Activated CD4-positive, alpha-beta memory T cell treated with anti-CD3 and anti-CD28 coated beads for 36 hours (primary cell): ENCODE measurements at regions not wholly inside any gene's neighbourhood (a gene's known extent, or its start where the extent isn't known, plus 50 kb on each side); places are given as distances from the start of the nearest gene placed in this dataset.
"Not testable (repeated sequence)": the region's sequence is repeated elsewhere in the genome, so short reads cannot be mapped to it uniquely, and the experiment has no call there.

Source experiments
- CTCF ChIA-PET: fragments of 350-600 bp; sonication (Branson Sonifier 250); formaldehyde crosslinking; loops from one replicate; lab custom pipeline; 2021; ENCODE audit warnings: antibody characterized with exemption, inconsistent platforms; lab: Charles Lee
- POLR2A ChIA-PET: fragments of 350-600 bp; sonication (Branson Sonifier 250); formaldehyde crosslinking; loops from one replicate; lab custom pipeline; 2021; ENCODE audit warnings: antibody characterized with exemption; lab: Charles Lee
- DNase-seq: peaks from one replicate; pipeline ENCODE4 v3.0.0-alpha.2; 2020
- H3K27ac Mint-ChIP-seq: one replicate; pipeline ENCODE4 v1.8.0; 2021; ENCODE audit warnings: mixed read lengths
- H3K27me3 Mint-ChIP-seq: one replicate; pipeline ENCODE4 v1.8.0; 2021; ENCODE audit warnings: mixed read lengths
- H3K36me3 Mint-ChIP-seq: one replicate; pipeline ENCODE4 v1.8.0; 2021; ENCODE audit warnings: mixed read lengths
- H3K4me1 Mint-ChIP-seq: one replicate; pipeline ENCODE4 v1.8.0; 2021; ENCODE audit warnings: low read depth, mixed read lengths
- H3K4me3 Mint-ChIP-seq: one replicate; pipeline ENCODE4 v1.8.0; 2021; ENCODE audit warnings: mild to moderate bottlenecking, mixed read lengths
- H3K9me3 Mint-ChIP-seq: one replicate; pipeline ENCODE4 v1.8.0; 2021; ENCODE audit warnings: mixed read lengths
- intact Hi-C: fragments of 100-400 bp; cut with micrococcal nuclease; formaldehyde crosslinking; loops from one replicate; pipeline ENCODE4 v1.15.1; 2023

DNA sequence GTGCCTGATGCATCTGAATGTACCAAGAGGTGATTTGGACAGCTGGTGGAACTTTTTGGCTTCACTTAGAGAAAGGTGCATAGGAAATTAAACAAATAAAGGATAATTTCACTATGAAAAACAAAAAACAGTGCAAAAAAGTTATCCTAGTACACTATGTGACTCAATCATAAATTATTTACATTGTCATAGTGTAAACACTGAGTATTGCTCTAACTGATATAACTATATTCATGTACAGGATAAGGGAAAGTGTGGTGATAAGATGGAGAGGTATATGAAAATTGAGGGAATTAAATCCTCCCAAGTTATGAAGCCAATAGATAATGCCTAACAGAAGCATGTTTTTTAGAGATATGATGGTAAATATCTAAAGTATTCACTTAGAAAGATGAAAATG lies 50.2 kb upstream of the CPNE4 start:
- H3K4me1 Mint-ChIP-seq: no peaks in the 10 kb centered on the region
- H3K9me3 Mint-ChIP-seq: no peaks in the 10 kb centered on the region
- H3K36me3 Mint-ChIP-seq: no peaks in the 10 kb centered on the region
- no peak for DNase-seq
- ChIA-PET CTCF (no interaction called here), POLR2A (no interaction called here)
- H3K27me3 Mint-ChIP-seq: no peaks in the 10 kb centered on the region
- intact Hi-C loops: no loop called here
- no peak overlapping the region for H3K4me3 Mint-ChIP-seq
- H3K27ac Mint-ChIP-seq: no peak overlapping the region

- Mint-ChIP-seq H3K4me1 (no peaks in the 10 kb centered on the region), H3K36me3 (no peaks in the 10 kb centered on the region), H3K9me3 (no peaks in the 10 kb centered on the region), H3K27me3 (peaks cover under 1% of the 10 kb centered on the region), H3K27ac (no peak overlapping the region), H3K4me3 (no peak overlapping the region)
- POLR2A ChIA-PET: no interaction called here
- CTCF ChIA-PET: interaction anchor here (0.6 kb wide), 1 partner anchor 255 kb away, joined by 3 read pairs; no protein-coding TSS in a partner anchor
- no peak for DNase-seq
- intact Hi-C loops: no loop called here
Observed at GRCh38 chr3:132087356-132087755, 52.5 kb upstream of the CPNE4 start.

GRCh38 chr3:132088291-132088690 lies 53.5 kb upstream of the CPNE4 start:
- intact Hi-C loops: no loop called here
- Mint-ChIP-seq H3K4me3 (no peak overlapping the region), H3K36me3 (no peaks in the 10 kb centered on the region), H3K27me3 (peaks cover 2% of the 10 kb centered on the region), H3K27ac (no peak overlapping the region), H3K9me3 (no peaks in the 10 kb centered on the region), H3K4me1 (no peaks in the 10 kb centered on the region)
- ChIA-PET POLR2A (no interaction called here), CTCF (no interaction called here)
- DNase-seq: no peak

GRCh38 chr3:132090921-132091320 lies 56.1 kb upstream of the CPNE4 start:
- ChIA-PET POLR2A (no interaction called here), CTCF (no interaction called here)
- no peak for DNase-seq
- H3K27me3 Mint-ChIP-seq: peaks cover 2% of the 10 kb centered on the region
- no peak overlapping the region for H3K27ac Mint-ChIP-seq
- intact Hi-C loops: no loop called here
- no peaks in the 10 kb centered on the region for H3K4me1 Mint-ChIP-seq
- no peaks in the 10 kb centered on the region for H3K9me3 Mint-ChIP-seq
- H3K36me3 Mint-ChIP-seq: no peaks in the 10 kb centered on the region
- H3K4me3 Mint-ChIP-seq: no peak overlapping the region

DNA sequence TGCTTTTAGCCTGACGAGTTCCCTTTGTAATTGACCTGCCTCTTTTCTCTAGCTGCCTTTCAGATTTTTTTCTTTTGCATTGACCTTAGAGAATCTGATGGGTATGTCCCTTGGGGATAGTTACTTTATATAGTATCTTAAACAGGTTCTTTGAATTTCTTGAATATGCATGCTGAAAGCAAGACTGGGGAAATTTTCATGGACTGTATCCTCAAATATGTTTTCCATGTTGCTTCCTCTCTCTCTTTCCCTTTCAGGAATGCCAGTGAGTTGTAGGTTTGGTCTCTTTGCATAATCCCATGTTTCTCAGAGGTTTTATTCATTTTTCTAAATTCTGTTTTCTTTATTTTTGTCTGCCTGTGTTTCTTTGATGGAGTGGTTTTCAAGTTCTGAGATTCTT lies 81.8 kb upstream of the CPNE4 start:
- Mint-ChIP-seq H3K4me1 (no peaks in the 10 kb centered on the region), H3K27me3 (peaks cover 4% of the 10 kb centered on the region), H3K9me3 (peaks cover 3% of the 10 kb centered on the region), H3K36me3 (no peaks in the 10 kb centered on the region), H3K4me3 (no peak overlapping the region), H3K27ac (no peak overlapping the region)
- POLR2A ChIA-PET: no interaction called here
- CTCF ChIA-PET: interaction anchor here (1.2 kb wide), 1 partner anchor 13 kb away, joined by 3 read pairs; no protein-coding TSS in a partner anchor
- intact Hi-C loops: no loop called here
- no peak for DNase-seq

- H3K4me3 Mint-ChIP-seq: no peak overlapping the region
- H3K27ac Mint-ChIP-seq: no peak overlapping the region
- H3K9me3 Mint-ChIP-seq: peaks cover 5% of the 10 kb centered on the region
- ChIA-PET CTCF (no interaction called here), POLR2A (no interaction called here)
- H3K27me3 Mint-ChIP-seq: peaks cover 2% of the 10 kb centered on the region
- intact Hi-C loops: no loop called here
- H3K4me1 Mint-ChIP-seq: no peaks in the 10 kb centered on the region
- no peak for DNase-seq
- no peaks in the 10 kb centered on the region for H3K36me3 Mint-ChIP-seq
Observed at GRCh38 chr3:132117642-132118041, 82.8 kb upstream of the CPNE4 start.

DNA sequence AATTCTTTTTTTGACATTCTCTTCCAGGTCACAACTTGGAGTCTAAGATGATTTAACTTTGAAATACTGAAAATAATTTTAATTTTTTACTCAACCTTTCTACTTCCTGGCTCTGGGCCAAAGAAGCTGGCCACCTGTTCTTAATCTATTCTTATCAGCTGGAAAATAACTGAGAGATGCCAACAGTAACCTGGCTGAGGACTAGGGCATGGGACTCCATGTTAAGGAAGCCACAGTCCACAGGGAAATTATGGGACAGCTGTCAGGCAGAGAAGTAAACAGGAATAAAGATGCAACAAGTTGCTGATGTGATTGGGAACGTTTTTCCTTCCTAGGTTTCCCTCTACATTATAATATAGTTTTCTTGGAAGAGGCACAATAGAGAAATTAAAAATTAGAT lies 84.7 kb upstream of the CPNE4 start:
- intact Hi-C loops: no loop called here
- H3K4me3 Mint-ChIP-seq: no peak overlapping the region
- POLR2A ChIA-PET: no interaction called here
- no peaks in the 10 kb centered on the region for H3K4me1 Mint-ChIP-seq
- H3K36me3 Mint-ChIP-seq: no peaks in the 10 kb centered on the region
- H3K9me3 Mint-ChIP-seq: peaks cover 3% of the 10 kb centered on the region
- no peaks in the 10 kb centered on the region for H3K27me3 Mint-ChIP-seq
- no peak for DNase-seq
- CTCF ChIA-PET: no interaction called here
- H3K27ac Mint-ChIP-seq: no peak overlapping the region

GRCh38 chr3:132124096-132124495 lies 89.3 kb upstream of the CPNE4 start:
- Mint-ChIP-seq H3K27me3 (no peaks in the 10 kb centered on the region), H3K4me3 (no peak overlapping the region), H3K36me3 (no peaks in the 10 kb centered on the region), H3K4me1 (no peaks in the 10 kb centered on the region), H3K9me3 (peaks cover 3% of the 10 kb centered on the region), H3K27ac (no peak overlapping the region)
- ChIA-PET POLR2A (no interaction called here), CTCF (interaction anchor here (0.6 kb wide), 1 partner anchor 36 kb away, joined by 5 read pairs; no protein-coding TSS in a partner anchor)
- no peak for DNase-seq
- intact Hi-C loops: no loop called here

- peaks cover 3% of the 10 kb centered on the region for H3K9me3 Mint-ChIP-seq
- H3K27me3 Mint-ChIP-seq: no peaks in the 10 kb centered on the region
- H3K27ac Mint-ChIP-seq: no peak overlapping the region
- ChIA-PET POLR2A (no interaction called here), CTCF (no interaction called here)
- intact Hi-C loops: no loop called here
- H3K4me3 Mint-ChIP-seq: no peak overlapping the region
- H3K4me1 Mint-ChIP-seq: no peaks in the 10 kb centered on the region
- DNase-seq: no peak
- H3K36me3 Mint-ChIP-seq: no peaks in the 10 kb centered on the region
Observed at GRCh38 chr3:132124651-132125284, 90.0 kb upstream of the CPNE4 start.

- intact Hi-C loops: no loop called here
- Mint-ChIP-seq H3K27ac (no peak overlapping the region), H3K36me3 (no peaks in the 10 kb centered on the region), H3K4me3 (no peak overlapping the region), H3K27me3 (no peaks in the 10 kb centered on the region), H3K4me1 (no peaks in the 10 kb centered on the region), H3K9me3 (no peaks in the 10 kb centered on the region)
- CTCF ChIA-PET: no interaction called here
- no peak for DNase-seq
- POLR2A ChIA-PET: no interaction called here
Observed at GRCh38 chr3:132134611-132135010, 99.8 kb upstream of the CPNE4 start.

DNA sequence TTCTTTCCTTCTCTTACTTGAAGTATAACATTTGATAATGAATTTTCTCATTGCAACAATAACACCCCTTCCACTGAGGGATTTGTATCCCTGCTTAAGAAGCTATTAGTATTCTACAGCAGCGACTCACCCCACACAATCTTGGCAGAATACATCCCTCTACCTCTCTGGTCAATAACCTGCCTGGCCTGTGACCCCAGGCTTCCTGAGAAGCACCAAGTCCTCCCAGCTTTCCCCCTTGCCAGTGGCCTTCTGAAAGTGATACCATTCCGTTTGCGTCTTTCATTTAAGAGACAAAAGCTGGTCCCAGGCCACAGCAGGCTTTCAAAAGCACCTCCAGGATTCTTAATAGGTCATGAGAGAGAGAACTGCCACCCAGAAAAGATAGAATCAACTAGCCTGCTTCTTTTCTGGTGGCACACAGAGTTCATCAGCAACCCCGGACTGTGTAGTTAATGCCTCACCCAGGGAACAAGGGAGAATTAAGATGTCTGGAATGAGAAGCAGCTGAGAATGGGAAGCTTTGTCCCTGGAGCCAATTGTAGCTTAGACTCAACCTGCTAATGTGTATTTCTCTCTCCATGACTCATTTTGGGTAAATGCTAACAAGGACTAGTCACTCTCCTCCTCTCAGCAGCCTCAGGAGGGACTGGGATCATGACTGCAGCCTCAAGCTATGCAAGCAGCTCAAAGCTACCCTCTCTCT lies 101.0 kb upstream of the CPNE4 start:
- Mint-ChIP-seq H3K4me1 (no peaks in the 10 kb centered on the region), H3K27ac (no peak overlapping the region), H3K9me3 (peaks cover 2% of the 10 kb centered on the region), H3K27me3 (no peaks in the 10 kb centered on the region), H3K36me3 (no peaks in the 10 kb centered on the region), H3K4me3 (no peak overlapping the region)
- intact Hi-C loops: no loop called here
- POLR2A ChIA-PET: no interaction called here
- DNase-seq: no peak
- CTCF ChIA-PET: no interaction called here

GRCh38 chr3:132136334-132136716 lies 101.5 kb upstream of the CPNE4 start:
- intact Hi-C loops: no loop called here
- ChIA-PET CTCF (no interaction called here), POLR2A (no interaction called here)
- Mint-ChIP-seq H3K27me3 (no peaks in the 10 kb centered on the region), H3K4me3 (no peak overlapping the region), H3K27ac (no peak overlapping the region), H3K9me3 (peaks cover 2% of the 10 kb centered on the region), H3K36me3 (no peaks in the 10 kb centered on the region), H3K4me1 (no peaks in the 10 kb centered on the region)
- DNase-seq: no peak

GRCh38 chr3:132136902-132137301 lies 102.1 kb upstream of the CPNE4 start:
- H3K4me1 Mint-ChIP-seq, DNase-seq, H3K4me3 Mint-ChIP-seq, H3K9me3 Mint-ChIP-seq, intact Hi-C loops, H3K27me3 Mint-ChIP-seq, POLR2A ChIA-PET, H3K27ac Mint-ChIP-seq, H3K36me3 Mint-ChIP-seq, CTCF ChIA-PET: not testable (repeated sequence)
